Body of pancreas (tissue), 4 donors: ENCODE measurements at regions not wholly inside any gene's neighbourhood (a gene's known extent, or its start where the extent isn't known, plus 50 kb on each side); places are given as distances from the start of the nearest gene placed in this dataset.

Experiments
- ATAC-seq: fragments of 150-250 bp; one replicate; pipeline ENCODE4 v1.9.1; 2016
- DNase-seq, 4 donors: peaks; one replicate each; pipeline ENCODE4 v3.0.0-alpha.2; 2019
- H3K27ac ChIP-seq, 4 donors: fragments of 200-600 bp; sonication (generic); 1 replicate in 3 of 4; 2 replicates in 1 of 4; pipeline versions ENCODE4 v1.5.1 to v1.6.1; 2016 to 2019; ENCODE audit warnings: mild to moderate bottlenecking in 1 of 4, mixed read lengths in 1 of 4, moderate library complexity in 1 of 4
- H3K27me3 ChIP-seq, 2 donors: fragments of 200-600 bp; sonication (generic); one replicate each; pipeline ENCODE4 v1.6.0; 2016; ENCODE audit warnings: mild to moderate bottlenecking in 1 of 2
- H3K36me3 ChIP-seq, 2 donors: fragments of 200-600 bp; sonication (generic); replicated peaks in 1 of 2; 2 replicates each; pipeline ENCODE4 v1.5.1; 2016; ENCODE audit warnings: low read depth in 2 of 2; ENCODE audit not compliant: insufficient read depth in 1 of 2
- H3K4me1 ChIP-seq: fragments of 200-600 bp; sonication (generic); one replicate; pipeline ENCODE4 v1.6.0; 2016
- H3K4me3 ChIP-seq, 2 donors: fragments of 200-600 bp; sonication (generic); 1 replicate in 1 of 2; 2 replicates in 1 of 2; pipeline ENCODE4 v1.5.1; 2016 to 2019
- H3K9me3 ChIP-seq, 3 donors: fragments of 200-600 bp; sonication (generic); 1 replicate in 2 of 3; 2 replicates in 1 of 3; pipeline ENCODE4 v1.5.1; 2016
- POLR2A ChIP-seq, 3 donors: fragments of 450-650 bp; IDR thresholded peaks; one replicate each; pipeline ENCODE4 v1.6.1; 2016; ENCODE audit warnings: antibody characterized with exemption in 3 of 3, mild to moderate bottlenecking in 2 of 3
- WGBS, 2 donors: methylation state at CpG; one replicate each; pipeline ENCODE4 v1.1.5; 2017; 5-methylcytosine and 5-hydroxymethylcytosine counted together
- intact Hi-C: fragments of 100-400 bp; cut with DNase I; formaldehyde crosslinking; loops from one replicate; pipeline ENCODE4 v1.15.1; 2023
- TF ChIP-seq, protein P1 (sequence below), 7 experiments: fragments of 450-650 bp in 4 of 7; fragments of 200-600 bp in 3 of 7; sonication (generic) in 3 of 7; IDR thresholded peaks; one replicate each; pipeline ENCODE4 v1.5.1; 2016 to 2019; ENCODE audit warnings: antibody characterized with exemption in 7 of 7

- intact Hi-C loops = loop anchor here (10.0 kb wide), 1 partner anchor 510 kb away; no protein-coding TSS in a partner anchor
- DNase-seq (no peak), ATAC-seq (no peak)
- no peak for TF ChIP-seq POLR2A (IDR thresholded peaks at IDR 0.05)
- TF ChIP-seq, protein P1, sequence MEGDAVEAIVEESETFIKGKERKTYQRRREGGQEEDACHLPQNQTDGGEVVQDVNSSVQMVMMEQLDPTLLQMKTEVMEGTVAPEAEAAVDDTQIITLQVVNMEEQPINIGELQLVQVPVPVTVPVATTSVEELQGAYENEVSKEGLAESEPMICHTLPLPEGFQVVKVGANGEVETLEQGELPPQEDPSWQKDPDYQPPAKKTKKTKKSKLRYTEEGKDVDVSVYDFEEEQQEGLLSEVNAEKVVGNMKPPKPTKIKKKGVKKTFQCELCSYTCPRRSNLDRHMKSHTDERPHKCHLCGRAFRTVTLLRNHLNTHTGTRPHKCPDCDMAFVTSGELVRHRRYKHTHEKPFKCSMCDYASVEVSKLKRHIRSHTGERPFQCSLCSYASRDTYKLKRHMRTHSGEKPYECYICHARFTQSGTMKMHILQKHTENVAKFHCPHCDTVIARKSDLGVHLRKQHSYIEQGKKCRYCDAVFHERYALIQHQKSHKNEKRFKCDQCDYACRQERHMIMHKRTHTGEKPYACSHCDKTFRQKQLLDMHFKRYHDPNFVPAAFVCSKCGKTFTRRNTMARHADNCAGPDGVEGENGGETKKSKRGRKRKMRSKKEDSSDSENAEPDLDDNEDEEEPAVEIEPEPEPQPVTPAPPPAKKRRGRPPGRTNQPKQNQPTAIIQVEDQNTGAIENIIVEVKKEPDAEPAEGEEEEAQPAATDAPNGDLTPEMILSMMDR (IDR thresholded peaks at IDR 0.05) = no peak
- no peak overlapping the region for H3K4me3 ChIP-seq
- WGBS, 2 donors = 44 to 49% methylated on average over 5 of the region's 5 CpGs
- no peaks in the 10 kb centered on the region for H3K4me1 ChIP-seq
- no peaks in the 10 kb centered on the region for H3K27me3 ChIP-seq
- H3K27ac ChIP-seq = no peak overlapping the region
- H3K9me3 ChIP-seq = no peaks in the 10 kb centered on the region
- no peaks in the 10 kb centered on the region for H3K36me3 ChIP-seq
These were observed 141.0 kb upstream of the TNR start for GRCh38 chr1:175884369-175884768.

DNA sequence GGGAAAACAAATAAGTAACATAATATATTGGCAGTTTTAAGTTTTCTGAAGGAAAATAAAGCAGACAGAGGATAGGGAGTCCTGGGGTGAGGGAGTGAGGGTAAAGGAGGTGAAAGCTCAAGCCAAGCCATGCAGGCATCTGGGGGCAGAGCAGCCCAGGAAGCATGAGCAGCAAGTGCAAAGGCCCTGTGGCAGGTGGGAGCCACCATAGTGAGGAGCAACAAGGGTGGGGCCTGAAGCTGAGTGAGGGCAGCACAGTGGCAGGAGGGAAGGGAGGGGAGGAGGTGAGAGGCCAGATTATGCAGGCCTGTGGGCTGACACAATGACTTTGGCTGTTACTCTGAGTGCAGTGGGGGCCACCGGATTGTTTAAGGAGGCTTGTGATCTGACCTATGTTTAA is 138.8 kb upstream of the TNR start:
- no peak overlapping the region for H3K27ac ChIP-seq
- H3K36me3 ChIP-seq = no peaks in the 10 kb centered on the region
- no peaks in the 10 kb centered on the region for H3K27me3 ChIP-seq
- no peak overlapping the region for H3K4me3 ChIP-seq
- no peak for TF ChIP-seq POLR2A (IDR thresholded peaks at IDR 0.05)
- TF ChIP-seq, protein P1 (IDR thresholded peaks at IDR 0.05) = no peak
- no peak for DNase-seq
- no peaks in the 10 kb centered on the region for H3K9me3 ChIP-seq
- intact Hi-C loops = loop anchor here (10.0 kb wide), 1 partner anchor 507 kb away; no protein-coding TSS in a partner anchor
- H3K4me1 ChIP-seq = no peaks in the 10 kb centered on the region
- WGBS, 2 donors = 82 to 89% methylated on average over 1 of the region's 1 CpG
- no peak for ATAC-seq

GRCh38 chr1:175881246-175881976 is 138.0 kb upstream of the TNR start:
- no peaks in the 10 kb centered on the region for H3K9me3 ChIP-seq
- 57 to 71% methylated on average over 8 of the region's 8 CpGs for whole genome bisulfite sequencing, 2 donors
- no peak overlapping the region for H3K27ac ChIP-seq
- no peak overlapping the region for H3K4me3 ChIP-seq
- H3K27me3 ChIP-seq = no peaks in the 10 kb centered on the region
- intact Hi-C loops = loop anchor here (10.0 kb wide), 1 partner anchor 507 kb away; no protein-coding TSS in a partner anchor
- TF ChIP-seq POLR2A (IDR thresholded peaks at IDR 0.05) = no peak
- TF ChIP-seq, protein P1 (IDR thresholded peaks at IDR 0.05) = no peak
- H3K4me1 ChIP-seq = no peaks in the 10 kb centered on the region
- ATAC-seq = no peak
- no peak for DNase-seq
- no peaks in the 10 kb centered on the region for H3K36me3 ChIP-seq

GRCh38 chr1:175878775-175879174 is 135.4 kb upstream of the TNR start:
- DNase-seq (no peak), ATAC-seq (no peak)
- Histone ChIP-seq H3K27me3 (no peaks in the 10 kb centered on the region), H3K4me3 (no peak overlapping the region), H3K9me3 (no peaks in the 10 kb centered on the region), H3K36me3 (no peaks in the 10 kb centered on the region), H3K4me1 (no peaks in the 10 kb centered on the region), H3K27ac (no peak overlapping the region)
- intact Hi-C loops = no loop called here
- whole genome bisulfite sequencing, 2 donors = 70 to 75% methylated on average over 8 of the region's 8 CpGs
- TF ChIP-seq, protein P1 (IDR thresholded peaks at IDR 0.05) = no peak
- no peak for TF ChIP-seq POLR2A (IDR thresholded peaks at IDR 0.05)
